Retinal pigment epithelial cell (primary cell): ENCODE measurements at regions not wholly inside any gene's neighbourhood (a gene's known extent, or its start where the extent isn't known, plus 50 kb on each side); places are given as distances from the start of the nearest gene placed in this dataset.
"Not testable (repeated sequence)": the region's sequence is repeated elsewhere in the genome, so short reads cannot be mapped to it uniquely, and the experiment has no call there.

ENCODE experiments used
- DNase-seq: peaks from one replicate; pipeline ENCODE4 v3.0.0-alpha.2; 2010; ENCODE audit warnings: low read depth
- H3K4me3 ChIP-seq: 2 replicates; pipeline ENCODE4 v1.5.1; 2011; ENCODE audit warnings: mild to moderate bottlenecking, low read length, control low read depth, moderate library complexity
- TF ChIP-seq, protein P1 (sequence below): conservative IDR thresholded peaks from 2 replicates; pipeline ENCODE4 v1.5.1; 2011; ENCODE audit warnings: low read depth, low read length, control low read depth, inconsistent platforms

DNA sequence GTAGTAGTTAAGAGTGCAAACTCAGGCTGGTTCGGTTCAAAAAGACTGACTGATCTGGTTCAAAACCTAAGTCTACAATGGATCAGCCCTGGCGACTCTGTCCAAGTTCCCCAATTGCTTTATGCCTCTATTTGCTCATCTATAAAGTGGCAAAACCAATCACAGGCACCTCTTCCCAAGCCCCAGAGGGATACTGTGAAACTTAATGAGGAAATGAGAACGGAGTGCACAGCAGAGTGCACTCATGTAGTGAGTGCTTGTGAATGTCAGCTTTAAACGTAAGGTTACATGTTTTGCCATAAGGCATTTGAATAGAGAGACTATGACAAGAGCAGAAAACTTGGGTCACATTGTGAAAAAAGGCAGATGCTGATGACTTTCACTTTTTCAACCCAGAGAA lies 199.7 kb upstream of the KLF3 start:
- no peak overlapping the region for H3K4me3 ChIP-seq
- TF ChIP-seq, protein P1, sequence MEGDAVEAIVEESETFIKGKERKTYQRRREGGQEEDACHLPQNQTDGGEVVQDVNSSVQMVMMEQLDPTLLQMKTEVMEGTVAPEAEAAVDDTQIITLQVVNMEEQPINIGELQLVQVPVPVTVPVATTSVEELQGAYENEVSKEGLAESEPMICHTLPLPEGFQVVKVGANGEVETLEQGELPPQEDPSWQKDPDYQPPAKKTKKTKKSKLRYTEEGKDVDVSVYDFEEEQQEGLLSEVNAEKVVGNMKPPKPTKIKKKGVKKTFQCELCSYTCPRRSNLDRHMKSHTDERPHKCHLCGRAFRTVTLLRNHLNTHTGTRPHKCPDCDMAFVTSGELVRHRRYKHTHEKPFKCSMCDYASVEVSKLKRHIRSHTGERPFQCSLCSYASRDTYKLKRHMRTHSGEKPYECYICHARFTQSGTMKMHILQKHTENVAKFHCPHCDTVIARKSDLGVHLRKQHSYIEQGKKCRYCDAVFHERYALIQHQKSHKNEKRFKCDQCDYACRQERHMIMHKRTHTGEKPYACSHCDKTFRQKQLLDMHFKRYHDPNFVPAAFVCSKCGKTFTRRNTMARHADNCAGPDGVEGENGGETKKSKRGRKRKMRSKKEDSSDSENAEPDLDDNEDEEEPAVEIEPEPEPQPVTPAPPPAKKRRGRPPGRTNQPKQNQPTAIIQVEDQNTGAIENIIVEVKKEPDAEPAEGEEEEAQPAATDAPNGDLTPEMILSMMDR: no peak
- no peak for DNase-seq

DNA sequence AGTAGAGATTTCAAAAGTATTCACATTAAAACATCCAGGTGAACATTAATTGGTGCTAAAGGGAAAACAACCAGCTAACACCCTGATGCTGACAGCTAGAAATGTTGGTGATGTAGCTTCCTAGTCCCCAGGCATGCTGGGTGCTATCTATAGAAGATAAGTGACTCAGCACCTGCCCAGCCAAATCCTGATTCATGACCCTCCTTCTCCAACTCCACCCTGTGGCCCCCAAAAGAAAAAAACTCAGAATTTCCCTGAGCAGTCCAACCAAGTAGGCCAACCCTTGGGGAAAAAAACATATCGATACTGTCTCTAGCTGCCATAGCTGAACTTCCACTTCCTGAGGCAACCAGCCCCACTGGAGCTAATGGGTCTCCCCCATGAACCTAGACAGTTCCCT lies 197.6 kb upstream of the KLF3 start:
- TF ChIP-seq, protein P1: no peak

GRCh38 chr4:38467296-38467695 lies 196.7 kb upstream of the KLF3 start:
- TF ChIP-seq, protein P1: no peak
- H3K4me3 ChIP-seq: no peak overlapping the region
- no peak for DNase-seq

More for the DNA sequence above, 197.6 kb upstream of the KLF3 start:
- no peak overlapping the region for H3K4me3 ChIP-seq
- DNase-seq: no peak

DNA sequence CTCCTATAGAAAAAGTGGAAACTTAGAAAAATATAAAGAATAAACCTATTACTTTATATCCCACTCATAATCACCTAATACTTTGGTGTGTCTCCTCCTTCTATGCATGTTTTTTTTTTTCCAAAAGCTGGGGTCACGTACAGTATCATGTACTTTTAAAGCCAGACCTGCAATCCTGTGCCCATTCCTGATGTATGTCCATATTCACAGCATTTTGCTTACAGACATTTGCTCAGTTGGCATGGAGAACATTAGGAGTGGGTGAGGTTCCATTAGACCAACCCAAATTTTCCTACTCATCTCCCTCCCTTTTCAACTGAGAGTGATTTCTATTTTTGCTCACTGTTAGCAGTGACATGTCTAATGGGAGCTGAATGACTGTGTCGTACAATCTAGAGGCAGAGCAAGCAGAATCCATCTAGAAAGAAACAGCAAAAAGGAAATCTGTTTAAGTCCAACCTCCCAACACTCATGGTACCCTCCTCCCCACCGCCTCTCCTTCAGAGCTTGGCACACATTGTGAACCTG lies 195.6 kb upstream of the KLF3 start:
- TF ChIP-seq, protein P1: no peak
- no peak overlapping the region for H3K4me3 ChIP-seq
- DNase-seq: no peak

DNA sequence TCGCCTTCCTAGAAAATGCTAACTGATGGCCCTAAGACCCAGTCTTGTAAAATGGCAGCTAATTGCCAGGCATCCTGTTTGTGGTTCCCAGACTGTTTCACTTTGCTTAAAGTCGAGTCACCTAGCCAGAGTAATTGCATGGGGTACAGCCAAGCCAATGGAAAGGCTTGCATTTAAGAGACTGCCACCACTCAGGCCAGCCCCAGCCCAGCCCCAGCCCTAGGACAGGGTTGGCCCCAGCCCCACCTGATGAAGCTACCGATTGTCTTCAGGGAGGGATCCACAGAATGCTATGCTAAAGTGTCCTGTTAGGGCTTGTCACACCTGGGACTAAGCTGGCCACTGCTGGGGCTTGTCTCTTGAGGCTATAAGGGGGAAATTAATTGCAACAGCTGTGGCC lies 194.6 kb upstream of the KLF3 start:
- TF ChIP-seq, protein P1: no peak
- H3K4me3 ChIP-seq: no peak overlapping the region
- DNase-seq: no peak

DNA sequence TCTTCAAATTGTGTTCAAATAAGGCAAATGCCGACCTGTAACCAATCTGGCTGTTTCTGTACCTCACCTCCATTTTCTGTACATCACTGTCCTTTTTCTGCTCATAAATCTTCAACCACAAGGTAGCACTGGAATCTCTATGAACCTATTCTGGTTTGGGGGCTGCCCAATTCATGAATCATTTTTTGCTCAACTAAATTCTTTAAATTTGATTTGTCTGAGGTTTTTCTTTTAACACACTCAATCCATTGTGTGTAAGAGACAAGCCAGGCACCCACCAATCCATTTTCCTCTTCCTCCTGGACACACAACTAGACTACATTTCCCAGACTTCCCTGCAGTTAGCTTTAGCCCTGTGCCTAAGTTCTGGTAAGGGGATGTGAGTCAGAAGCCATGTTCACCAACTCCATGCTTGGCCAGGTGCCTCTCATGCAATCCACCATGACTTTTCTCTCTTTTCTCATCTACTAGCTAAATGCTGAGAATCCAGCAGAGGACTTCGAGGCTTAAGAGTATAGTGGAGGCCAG lies 193.2 kb upstream of the KLF3 start:
- no peak overlapping the region for H3K4me3 ChIP-seq
- no peak for DNase-seq
- TF ChIP-seq, protein P1: no peak

GRCh38 chr4:38482696-38483095 lies 181.3 kb upstream of the KLF3 start:
- no peak overlapping the region for H3K4me3 ChIP-seq
- TF ChIP-seq, protein P1: no peak
- no peak for DNase-seq

GRCh38 chr4:38483628-38484027 lies 180.4 kb upstream of the KLF3 start:
- H3K4me3 ChIP-seq, DNase-seq: not testable (repeated sequence)
